Fibroblast of pulmonary artery (primary cell): ENCODE measurements at regions not wholly inside any gene's neighbourhood (a gene's known extent, or its start where the extent isn't known, plus 50 kb on each side); places are given as distances from the start of the nearest gene placed in this dataset.

ENCODE experiments used
- DNase-seq: peaks from one replicate; pipeline ENCODE4 v3.0.0-alpha.2; 2010; ENCODE audit warnings: low read depth
- H3K4me3 ChIP-seq: replicated peaks from 2 replicates; pipeline ENCODE4 v1.5.1; 2011; ENCODE audit warnings: low read depth, mild to moderate bottlenecking, control low read depth, low read length, moderate library complexity
- CTCF ChIP-seq: IDR thresholded peaks from 2 replicates; pipeline ENCODE4 v1.5.1; 2011; ENCODE audit warnings: mild to moderate bottlenecking, control low read depth, low read length, inconsistent platforms; ENCODE audit errors: missing control alignments

GRCh38 chr9:91150273-91150997 lies 211.3 kb downstream of the AUH start:
- DNase-seq: no peak
- no peak for TF ChIP-seq CTCF

GRCh38 chr9:91150998-91151717 lies 210.6 kb downstream of the AUH start:
- no peak overlapping the region for H3K4me3 ChIP-seq
- DNase-seq: peak; percentile 43
- TF ChIP-seq CTCF: no peak

More at GRCh38 chr9:91150273-91150997, 211.3 kb downstream of the AUH start:
- no peak overlapping the region for H3K4me3 ChIP-seq

GRCh38 chr9:91151718-91152095 lies 210.0 kb downstream of the AUH start:
- TF ChIP-seq CTCF: no peak
- no peak overlapping the region for H3K4me3 ChIP-seq
- DNase-seq: no peak

- H3K4me3 ChIP-seq: no peak overlapping the region
- TF ChIP-seq CTCF: no peak
- DNase-seq: no peak
Observed at GRCh38 chr9:91154686-91155085, 207.0 kb downstream of the AUH start.

- no peak overlapping the region for H3K4me3 ChIP-seq
- no peak for TF ChIP-seq CTCF
- DNase-seq: no peak
Observed at GRCh38 chr9:91155181-91155580, 206.5 kb downstream of the AUH start.

- no peak for DNase-seq
- TF ChIP-seq CTCF: no peak
- no peak overlapping the region for H3K4me3 ChIP-seq
Observed at GRCh38 chr9:91155746-91156376, 205.9 kb downstream of the AUH start.
